ENCODE measurements at regions not wholly inside any gene's neighbourhood (a gene's known extent, or its start where the extent isn't known, plus 50 kb on each side); places are given as distances from the start of the nearest gene placed in this dataset.

DNA sequence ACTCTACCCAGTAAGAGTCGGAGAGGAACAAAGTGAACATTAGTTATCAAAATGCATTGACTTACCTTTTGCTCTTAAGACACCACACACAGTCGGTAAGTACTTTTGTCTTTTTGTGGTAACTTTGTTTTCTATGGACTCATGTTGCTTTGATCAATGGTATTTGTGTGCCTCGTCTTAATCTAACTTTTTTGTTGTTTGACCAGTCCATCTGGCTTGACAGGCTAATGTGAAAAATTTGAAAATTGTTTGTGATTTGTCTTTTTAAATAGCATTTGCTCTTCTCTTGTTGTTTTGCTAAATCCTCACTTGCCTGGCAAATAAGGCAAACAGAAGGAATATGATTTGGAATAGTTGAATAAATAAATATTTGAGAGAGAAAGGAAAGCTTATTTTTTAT is 71.4 kb upstream of the CHD1 start:
- 79 to 80% methylated on average over 3 of the region's 3 CpGs for WGBS, 2 donors (ENCODE audit: low coverage in 1 of 2)

DNA sequence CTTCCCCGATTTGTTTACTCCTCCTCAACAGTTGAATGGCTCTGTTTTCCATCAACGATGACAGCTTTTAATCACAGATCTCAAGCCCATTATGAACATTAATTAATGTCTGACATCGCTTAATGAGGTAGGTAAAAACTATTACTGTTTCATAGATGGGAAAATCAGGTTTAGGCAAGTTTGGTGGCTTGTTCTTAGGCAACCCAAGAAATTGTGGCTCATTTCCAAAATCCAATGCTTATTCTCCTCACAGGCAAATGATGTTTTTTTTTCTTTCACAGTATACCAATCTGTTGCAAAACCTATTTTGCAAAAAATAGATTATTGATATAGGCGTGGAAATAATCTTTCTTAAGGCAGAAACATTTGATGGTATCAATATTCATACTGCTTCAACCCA is 70.8 kb upstream of the CHD1 start:
- H3K27me3 ChIP-seq = no peaks in the 10 kb centered on the region
- 65 to 86% methylated on average over 4 of the region's 4 CpGs for WGBS, 2 donors (ENCODE audit: low coverage in 1 of 2)
- ATAC-seq = no peak
- TF ChIP-seq CTCF (IDR thresholded peaks at IDR 0.05) = no peak
- no peak for TF ChIP-seq POLR2AphosphoS5 (IDR thresholded peaks at IDR 0.05)
- TF ChIP-seq POLR2A (IDR thresholded peaks at IDR 0.05) = no peak
- TF ChIP-seq EP300 (IDR thresholded peaks at IDR 0.05) = no peak
- H3K9me3 ChIP-seq = no peaks in the 10 kb centered on the region
- H3K4me3 ChIP-seq = no peak overlapping the region
- no peak overlapping the region for H3K27ac ChIP-seq
- H3K4me1 ChIP-seq = no peaks in the 10 kb centered on the region
- no peaks in the 10 kb centered on the region for H3K36me3 ChIP-seq

More for the DNA sequence above, 71.4 kb upstream of the CHD1 start:
- no peak overlapping the region for H3K4me3 ChIP-seq
- H3K4me1 ChIP-seq = no peaks in the 10 kb centered on the region
- H3K36me3 ChIP-seq = no peaks in the 10 kb centered on the region
- H3K27me3 ChIP-seq = no peaks in the 10 kb centered on the region
- no peak for ATAC-seq
- H3K9me3 ChIP-seq = no peaks in the 10 kb centered on the region
- no peak for TF ChIP-seq EP300 (IDR thresholded peaks at IDR 0.05)
- no peak for TF ChIP-seq POLR2AphosphoS5 (IDR thresholded peaks at IDR 0.05)
- TF ChIP-seq POLR2A (IDR thresholded peaks at IDR 0.05) = no peak
- no peak for TF ChIP-seq CTCF (IDR thresholded peaks at IDR 0.05)
- no peak overlapping the region for H3K27ac ChIP-seq

DNA sequence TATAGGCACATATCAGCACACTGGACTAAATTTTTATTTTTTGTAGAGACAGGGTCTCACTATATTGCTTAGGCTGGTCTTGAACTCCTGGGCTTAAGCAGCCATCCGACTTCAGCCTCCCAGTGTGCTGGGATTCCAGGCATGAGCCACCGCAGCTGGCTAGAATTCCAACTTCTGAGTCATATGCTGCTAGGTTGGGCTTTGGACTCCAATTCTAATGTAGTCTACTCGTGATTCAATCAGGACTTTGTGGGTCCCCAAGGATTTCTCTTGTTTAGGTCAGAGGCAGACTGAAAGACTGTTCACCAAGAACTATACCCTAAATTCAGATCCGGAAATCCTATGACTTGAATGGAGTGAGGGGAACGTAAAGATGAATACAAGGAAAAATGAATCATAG is 68.2 kb upstream of the CHD1 start:
- no peak for ATAC-seq

GRCh38 chr5:98994611-98995010 is 65.8 kb upstream of the CHD1 start:
- Histone ChIP-seq H3K27me3 (no peaks in the 10 kb centered on the region), H3K36me3 (no peaks in the 10 kb centered on the region), H3K4me1 (no peaks in the 10 kb centered on the region), H3K9me3 (no peaks in the 10 kb centered on the region), H3K4me3 (no peak overlapping the region), H3K27ac (no peak overlapping the region)
- no peak for ATAC-seq
- no peak for TF ChIP-seq POLR2AphosphoS5 (IDR thresholded peaks at IDR 0.05)
- no peak for TF ChIP-seq CTCF (IDR thresholded peaks at IDR 0.05)
- no peak for TF ChIP-seq EP300 (IDR thresholded peaks at IDR 0.05)
- no peak for TF ChIP-seq POLR2A (IDR thresholded peaks at IDR 0.05)
- 69 to 73% methylated on average over 2 to 4 of the region's 4 CpGs for WGBS, 2 donors (ENCODE audit: low coverage in 1 of 2)

More for the DNA sequence above, 68.2 kb upstream of the CHD1 start:
- TF ChIP-seq POLR2AphosphoS5 (IDR thresholded peaks at IDR 0.05) = no peak
- no peak for TF ChIP-seq CTCF (IDR thresholded peaks at IDR 0.05)
- no peak for TF ChIP-seq EP300 (IDR thresholded peaks at IDR 0.05)
- Histone ChIP-seq H3K9me3 (no peaks in the 10 kb centered on the region), H3K4me1 (no peaks in the 10 kb centered on the region), H3K27ac (no peak overlapping the region), H3K36me3 (no peaks in the 10 kb centered on the region), H3K27me3 (no peaks in the 10 kb centered on the region), H3K4me3 (no peak overlapping the region)
- WGBS, 2 donors (ENCODE audit: low coverage in 1 of 2) = 58 to 72% methylated on average over 3 to 5 of the region's 5 CpGs

DNA sequence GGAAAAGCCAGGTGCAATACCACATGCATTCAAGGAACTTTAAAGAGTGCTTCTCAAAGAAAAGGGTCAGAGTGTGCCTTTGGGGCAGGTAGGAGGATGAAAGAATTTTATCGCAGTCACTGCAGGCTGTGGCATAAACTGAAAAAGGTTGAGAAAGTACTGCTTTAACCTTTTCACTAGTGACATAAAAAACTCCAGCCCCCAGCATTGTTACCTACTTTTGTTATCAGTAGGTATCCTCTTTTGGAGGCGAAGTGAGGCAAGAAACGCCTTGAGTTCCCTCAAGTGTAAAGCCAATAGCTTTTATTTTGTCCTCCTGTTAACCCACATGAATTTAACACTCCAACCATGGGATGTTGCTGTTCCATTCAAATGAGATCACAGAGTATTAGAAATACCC is 64.7 kb upstream of the CHD1 start:
- 62 to 75% methylated on average over 3 of the region's 3 CpGs for WGBS, 2 donors (ENCODE audit: low coverage in 1 of 2)
- H3K27ac ChIP-seq = no peak overlapping the region
- no peak for ATAC-seq
- H3K36me3 ChIP-seq = no peaks in the 10 kb centered on the region
- no peak overlapping the region for H3K4me3 ChIP-seq
- H3K27me3 ChIP-seq = no peaks in the 10 kb centered on the region
- TF ChIP-seq EP300 (IDR thresholded peaks at IDR 0.05) = no peak
- no peak for TF ChIP-seq POLR2AphosphoS5 (IDR thresholded peaks at IDR 0.05)
- TF ChIP-seq POLR2A (IDR thresholded peaks at IDR 0.05) = no peak
- TF ChIP-seq CTCF (IDR thresholded peaks at IDR 0.05) = no peak
- no peaks in the 10 kb centered on the region for H3K9me3 ChIP-seq
- H3K4me1 ChIP-seq = no peaks in the 10 kb centered on the region
